ENCODE measurements at regions not wholly inside any gene's neighbourhood (a gene's known extent, or its start where the extent isn't known, plus 50 kb on each side); places are given as distances from the start of the nearest gene placed in this dataset.

DNA sequence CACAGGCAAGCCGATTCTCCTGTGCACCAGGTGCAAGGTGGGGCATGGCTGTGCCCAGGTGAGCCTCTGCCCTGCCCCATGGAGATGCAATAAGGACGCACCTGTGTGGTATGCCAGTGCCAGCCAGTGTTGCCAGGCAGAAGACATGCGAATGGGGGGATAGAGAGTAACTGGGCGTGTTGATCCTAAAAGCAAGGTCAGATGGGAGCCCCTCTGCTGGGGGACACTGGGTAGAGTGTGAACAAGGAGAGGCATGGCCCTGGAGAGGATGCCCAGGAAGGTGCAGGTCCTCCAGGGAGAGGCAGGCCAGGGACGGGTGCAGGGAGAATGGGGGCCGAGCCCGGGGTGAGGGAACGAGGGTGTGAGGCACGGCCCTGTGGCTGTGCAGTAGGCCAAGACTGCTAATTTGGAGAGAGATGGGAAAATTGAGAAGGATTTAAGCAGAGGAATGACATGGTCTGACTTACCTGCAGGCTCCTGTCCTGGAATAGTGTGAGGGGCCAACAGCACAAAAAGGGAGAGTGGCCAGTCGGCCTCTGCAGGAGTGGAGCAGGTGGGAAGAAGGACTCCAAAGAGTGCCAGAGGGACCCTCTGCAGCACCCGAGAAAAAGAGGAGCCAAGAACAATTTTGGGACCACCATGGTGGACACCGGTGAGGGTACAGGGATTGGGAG, 690.4 kb upstream of the HS6ST1 start:
- TF ChIP-seq, protein P1, sequence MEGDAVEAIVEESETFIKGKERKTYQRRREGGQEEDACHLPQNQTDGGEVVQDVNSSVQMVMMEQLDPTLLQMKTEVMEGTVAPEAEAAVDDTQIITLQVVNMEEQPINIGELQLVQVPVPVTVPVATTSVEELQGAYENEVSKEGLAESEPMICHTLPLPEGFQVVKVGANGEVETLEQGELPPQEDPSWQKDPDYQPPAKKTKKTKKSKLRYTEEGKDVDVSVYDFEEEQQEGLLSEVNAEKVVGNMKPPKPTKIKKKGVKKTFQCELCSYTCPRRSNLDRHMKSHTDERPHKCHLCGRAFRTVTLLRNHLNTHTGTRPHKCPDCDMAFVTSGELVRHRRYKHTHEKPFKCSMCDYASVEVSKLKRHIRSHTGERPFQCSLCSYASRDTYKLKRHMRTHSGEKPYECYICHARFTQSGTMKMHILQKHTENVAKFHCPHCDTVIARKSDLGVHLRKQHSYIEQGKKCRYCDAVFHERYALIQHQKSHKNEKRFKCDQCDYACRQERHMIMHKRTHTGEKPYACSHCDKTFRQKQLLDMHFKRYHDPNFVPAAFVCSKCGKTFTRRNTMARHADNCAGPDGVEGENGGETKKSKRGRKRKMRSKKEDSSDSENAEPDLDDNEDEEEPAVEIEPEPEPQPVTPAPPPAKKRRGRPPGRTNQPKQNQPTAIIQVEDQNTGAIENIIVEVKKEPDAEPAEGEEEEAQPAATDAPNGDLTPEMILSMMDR (IDR thresholded peaks at IDR 0.05) = no peak
- TF ChIP-seq POLR2A (IDR thresholded peaks at IDR 0.05) = no peak
- Histone ChIP-seq H3K27ac (no peak overlapping the region), H3K9me3 (no peaks in the 10 kb centered on the region), H3K27me3 (no peaks in the 10 kb centered on the region), H3K4me3 (no peak overlapping the region), H3K36me3 (no peaks in the 10 kb centered on the region), H3K4me1 (no peaks in the 10 kb centered on the region)
- no peak for DNase-seq

DNA sequence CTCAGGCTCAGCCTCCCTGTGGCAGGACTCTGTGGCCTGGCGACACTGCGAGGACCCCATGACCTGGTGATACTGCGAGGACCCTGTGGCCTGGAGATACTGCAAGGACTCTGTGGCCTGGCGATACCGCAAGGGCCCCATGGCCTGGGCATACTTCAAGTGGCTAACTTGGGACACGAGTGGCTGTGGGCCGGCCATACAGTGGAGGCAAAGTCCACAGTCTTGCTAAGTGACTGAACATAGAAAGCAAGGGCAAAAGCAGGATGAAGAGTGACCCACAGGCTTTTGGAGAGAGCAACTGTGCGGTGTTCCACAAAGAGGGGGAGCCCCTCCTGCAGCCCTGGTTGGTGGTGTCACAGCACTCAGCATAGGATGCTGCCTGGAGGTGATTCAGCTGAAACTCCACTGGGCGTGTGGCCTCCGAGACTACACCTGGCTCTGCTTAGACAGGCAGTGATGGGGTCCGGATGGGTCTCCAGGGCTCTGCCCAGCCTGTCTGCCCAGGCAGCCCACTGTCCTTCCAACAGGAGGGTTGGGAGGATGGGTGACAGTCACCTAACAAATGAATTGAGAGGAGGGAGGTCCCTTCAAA, 691.0 kb upstream of the HS6ST1 start:
- no peak for DNase-seq
- H3K27ac ChIP-seq = no peak overlapping the region
- TF ChIP-seq, protein P1 (IDR thresholded peaks at IDR 0.05) = no peak
- TF ChIP-seq POLR2A (IDR thresholded peaks at IDR 0.05) = no peak
- H3K36me3 ChIP-seq = no peaks in the 10 kb centered on the region
- H3K9me3 ChIP-seq = no peaks in the 10 kb centered on the region
- H3K4me1 ChIP-seq = no peaks in the 10 kb centered on the region
- no peak overlapping the region for H3K4me3 ChIP-seq
- H3K27me3 ChIP-seq = no peaks in the 10 kb centered on the region

DNA sequence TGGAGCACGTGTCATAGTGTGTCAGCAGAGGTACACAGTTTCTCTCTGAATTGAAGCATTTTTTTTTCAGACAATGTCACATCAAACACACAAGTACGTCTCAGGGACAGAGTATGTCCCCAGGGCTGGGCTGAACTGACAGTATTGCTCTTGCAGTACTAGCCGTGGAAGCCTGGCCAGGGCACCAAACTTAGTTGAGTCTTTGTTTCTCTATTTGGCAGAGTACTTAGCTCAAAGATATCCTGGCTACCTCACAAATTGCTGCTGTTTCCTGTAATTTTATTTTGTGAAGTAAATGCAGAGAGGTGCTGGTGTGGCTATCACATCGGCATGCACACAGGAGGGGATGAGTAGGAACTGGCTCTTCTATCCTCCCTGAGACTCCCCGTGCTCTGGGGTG, 691.6 kb upstream of the HS6ST1 start:
- no peak for DNase-seq
- no peaks in the 10 kb centered on the region for H3K9me3 ChIP-seq
- H3K36me3 ChIP-seq = no peaks in the 10 kb centered on the region
- no peaks in the 10 kb centered on the region for H3K27me3 ChIP-seq
- no peak overlapping the region for H3K27ac ChIP-seq
- TF ChIP-seq, protein P1 (IDR thresholded peaks at IDR 0.05) = no peak
- no peak for TF ChIP-seq POLR2A (IDR thresholded peaks at IDR 0.05)
- no peak overlapping the region for H3K4me3 ChIP-seq
- no peaks in the 10 kb centered on the region for H3K4me1 ChIP-seq

DNA sequence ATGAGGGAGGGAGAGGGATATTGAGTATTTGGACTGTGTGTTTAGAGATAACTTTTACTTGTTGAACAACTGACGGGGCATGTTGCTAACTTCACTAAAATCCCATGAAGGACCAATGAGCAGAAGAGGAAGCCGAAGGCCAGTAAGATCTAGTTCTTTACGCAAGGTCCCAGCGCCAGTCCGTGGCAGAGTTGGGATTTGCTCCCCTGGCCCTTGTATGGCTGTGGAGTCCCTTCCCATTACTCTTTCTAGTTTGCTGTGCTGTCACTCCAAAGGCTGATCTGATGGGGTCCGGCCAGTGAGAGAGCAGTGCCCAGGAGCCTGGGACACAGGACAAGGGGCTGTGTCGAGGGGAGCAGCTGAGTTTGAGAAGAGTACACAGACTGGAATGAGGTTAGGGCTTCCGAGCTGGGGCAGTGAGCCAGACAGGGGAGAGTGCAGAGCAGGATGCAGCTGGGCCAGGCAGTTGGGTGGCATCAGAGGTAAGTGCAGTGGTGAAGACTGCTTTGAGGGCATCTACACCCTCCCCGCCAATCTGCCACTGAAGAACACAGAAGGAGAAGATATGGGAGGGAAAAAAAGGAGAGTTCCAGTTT, 692.9 kb upstream of the HS6ST1 start:
- no peak for DNase-seq
- Histone ChIP-seq H3K36me3 (no peaks in the 10 kb centered on the region), H3K27me3 (no peaks in the 10 kb centered on the region), H3K4me1 (no peaks in the 10 kb centered on the region), H3K4me3 (no peak overlapping the region), H3K9me3 (no peaks in the 10 kb centered on the region), H3K27ac (no peak overlapping the region)
- TF ChIP-seq, protein P1 (IDR thresholded peaks at IDR 0.05) = no peak

DNA sequence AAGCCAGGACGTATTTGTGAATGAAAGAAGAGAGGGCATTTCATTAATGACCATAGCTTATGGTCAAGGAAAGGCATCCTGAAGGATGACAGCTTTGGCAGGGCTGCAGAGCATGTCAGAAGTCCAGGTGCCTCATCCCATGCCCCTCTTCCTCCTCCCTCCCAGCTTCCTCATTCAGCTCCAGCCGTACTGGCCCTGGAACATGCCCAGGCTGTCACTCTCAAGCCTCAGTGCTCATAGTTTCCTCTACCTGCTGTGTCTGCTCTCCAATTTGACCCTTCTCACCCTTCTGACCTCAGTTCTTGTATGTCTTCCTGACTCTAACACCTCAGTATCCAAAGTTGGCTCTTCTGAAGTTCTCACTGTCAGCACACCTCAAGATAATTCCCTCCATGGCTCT, 695.8 kb upstream of the HS6ST1 start:
- no peak overlapping the region for H3K4me3 ChIP-seq
- no peak overlapping the region for H3K27ac ChIP-seq
- no peaks in the 10 kb centered on the region for H3K4me1 ChIP-seq
- H3K27me3 ChIP-seq = no peaks in the 10 kb centered on the region
- no peaks in the 10 kb centered on the region for H3K9me3 ChIP-seq
- DNase-seq = no peak
- no peaks in the 10 kb centered on the region for H3K36me3 ChIP-seq
- no peak for TF ChIP-seq POLR2A (IDR thresholded peaks at IDR 0.05)
- TF ChIP-seq, protein P1 (IDR thresholded peaks at IDR 0.05) = no peak

Measured in Peyer's patch (tissue), 4 donors.